HepG2 (cell line): ENCODE measurements at regions not wholly inside any gene's neighbourhood (a gene's known extent, or its start where the extent isn't known, plus 50 kb on each side); places are given as distances from the start of the nearest gene placed in this dataset.

ENCODE experiments used
- E2F1 ChIP-seq: sonication (generic); formaldehyde crosslinking; IDR thresholded peaks from 2 replicates; pipeline ENCODE4 v1.5.0; 2020; ENCODE audit warnings: missing genetic modification reagents
- FOSL2 ChIP-seq: sonication (generic); formaldehyde crosslinking; IDR thresholded peaks from 2 replicates; pipeline ENCODE4 v1.4.0; 2020; ENCODE audit warnings: missing genetic modification reagents
- MAFK ChIP-seq, 2 experiments: IDR thresholded peaks in 1 of 2; conservative IDR thresholded peaks in 1 of 2; 2 replicates each; pipeline ENCODE4 v1.6.1; 2011; ENCODE audit warnings: improper control_type of control experiment in 2 of 2, low read length in 2 of 2
- NFAT5 ChIP-seq: sonication (generic); formaldehyde crosslinking; IDR thresholded peaks from 2 replicates; pipeline ENCODE4 v1.4.0; 2020; ENCODE audit warnings: missing genetic modification reagents
- SATB2 ChIP-seq: sonication (generic); formaldehyde crosslinking; IDR thresholded peaks from 2 replicates; pipeline ENCODE4 v1.5.0; 2020; ENCODE audit warnings: missing genetic modification reagents
- SP140L ChIP-seq: sonication (generic); formaldehyde crosslinking; IDR thresholded peaks from 2 replicates; pipeline ENCODE4 v1.4.0; 2020; ENCODE audit warnings: missing genetic modification reagents, borderline replicate concordance
- SRSF4 ChIP-seq: fragments of 200-400 bp; formaldehyde crosslinking; IDR thresholded peaks from one replicate; pipeline ENCODE4 v1.6.1; 2018; ENCODE audit warnings: mild to moderate bottlenecking, low read depth, low read length, moderate library complexity; ENCODE audit not compliant: poor library complexity, severe bottlenecking
- TFDP2 ChIP-seq: sonication (generic); formaldehyde crosslinking; IDR thresholded peaks from 2 replicates; pipeline ENCODE4 v1.4.0; 2020; ENCODE audit warnings: missing genetic modification reagents
- ZNF891 ChIP-seq: sonication (generic); formaldehyde crosslinking; IDR thresholded peaks from 2 replicates; pipeline ENCODE4 v1.5.0; 2020; ENCODE audit warnings: mild to moderate bottlenecking, missing genetic modification reagents

- TF ChIP-seq NFAT5 (CRISPR knock-in tag) (no peak), E2F1 (no peak), SP140L (CRISPR knock-in tag) (no peak), FOSL2 (no peak), MAFK (conservative IDR thresholded peaks at IDR 0.05 in 1 of 2, IDR thresholded peaks at IDR 0.05 in 1 of 2; ENCODE audit: low read length in 2 of 2) (no peak), ZNF891 (no peak), SATB2 (CRISPR knock-in tag) (no peak), SRSF4 (no peak), TFDP2 (CRISPR knock-in tag) (no peak)
Measured at GRCh38 chr9:1510712-1511111, 460.6 kb downstream of the DMRT2 start (continued).
